Adrenal gland (tissue), 5 donors: ENCODE measurements at regions not wholly inside any gene's neighbourhood (a gene's known extent, or its start where the extent isn't known, plus 50 kb on each side); places are given as distances from the start of the nearest gene placed in this dataset.

Source experiments
- POLR2A ChIP-seq, 2 donors: fragments of 450-650 bp; IDR thresholded peaks; one replicate each; pipeline ENCODE4 v1.6.1; 2017; ENCODE audit warnings: antibody characterized with exemption in 2 of 2, mild to moderate bottlenecking in 2 of 2, moderate library complexity in 1 of 2
- TF ChIP-seq, protein P1 (sequence below), 6 experiments: fragments of 450-650 bp in 4 of 6; fragments of 200-600 bp in 2 of 6; sonication (generic) in 1 of 6; IDR thresholded peaks; 1 replicate in 5 of 6; 2 replicates in 1 of 6; pipeline versions ENCODE4 v1.5.1 to v1.8.0; 2016 to 2021; ENCODE audit warnings: antibody characterized with exemption in 6 of 6, mild to moderate bottlenecking in 2 of 6, moderate library complexity in 1 of 6
- donor health status: DM: no; HTN: no; CAD: no.

DNA sequence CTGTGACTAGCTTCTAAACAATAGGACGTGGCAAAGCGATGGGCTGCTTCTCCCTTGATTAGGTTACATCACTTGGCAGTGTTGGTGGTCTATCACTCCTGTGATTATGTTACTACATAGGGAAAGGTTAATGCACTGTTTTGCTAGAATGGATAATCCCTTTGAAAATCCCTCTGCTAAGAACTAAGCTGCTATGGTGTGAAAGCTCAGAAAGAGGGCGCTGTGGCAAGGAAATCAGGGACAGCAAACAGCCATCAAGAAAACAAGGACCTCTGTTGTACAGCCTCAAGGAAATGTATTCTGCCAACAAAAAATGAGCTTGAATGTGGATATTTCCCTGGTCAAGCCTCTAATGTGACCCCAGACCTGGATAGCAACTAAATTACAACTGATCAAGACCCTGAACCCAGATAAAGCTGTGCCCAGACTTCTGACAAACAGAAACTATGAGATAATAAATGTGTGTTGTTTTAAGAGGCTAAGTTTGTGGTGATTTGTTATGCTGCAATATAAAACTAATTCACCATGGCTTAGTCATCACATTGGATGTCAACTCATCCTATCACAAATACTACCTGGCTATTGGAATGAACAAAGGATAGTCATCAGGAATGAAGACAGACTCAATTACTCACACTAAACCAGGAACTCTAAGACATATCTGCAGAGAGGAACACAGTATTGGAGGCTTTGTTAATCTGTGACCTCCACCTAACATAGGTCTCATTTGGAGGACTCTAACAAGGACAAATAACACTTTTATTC lies 1215.9 kb downstream of the EFNA5 start:
- TF ChIP-seq, protein P1, sequence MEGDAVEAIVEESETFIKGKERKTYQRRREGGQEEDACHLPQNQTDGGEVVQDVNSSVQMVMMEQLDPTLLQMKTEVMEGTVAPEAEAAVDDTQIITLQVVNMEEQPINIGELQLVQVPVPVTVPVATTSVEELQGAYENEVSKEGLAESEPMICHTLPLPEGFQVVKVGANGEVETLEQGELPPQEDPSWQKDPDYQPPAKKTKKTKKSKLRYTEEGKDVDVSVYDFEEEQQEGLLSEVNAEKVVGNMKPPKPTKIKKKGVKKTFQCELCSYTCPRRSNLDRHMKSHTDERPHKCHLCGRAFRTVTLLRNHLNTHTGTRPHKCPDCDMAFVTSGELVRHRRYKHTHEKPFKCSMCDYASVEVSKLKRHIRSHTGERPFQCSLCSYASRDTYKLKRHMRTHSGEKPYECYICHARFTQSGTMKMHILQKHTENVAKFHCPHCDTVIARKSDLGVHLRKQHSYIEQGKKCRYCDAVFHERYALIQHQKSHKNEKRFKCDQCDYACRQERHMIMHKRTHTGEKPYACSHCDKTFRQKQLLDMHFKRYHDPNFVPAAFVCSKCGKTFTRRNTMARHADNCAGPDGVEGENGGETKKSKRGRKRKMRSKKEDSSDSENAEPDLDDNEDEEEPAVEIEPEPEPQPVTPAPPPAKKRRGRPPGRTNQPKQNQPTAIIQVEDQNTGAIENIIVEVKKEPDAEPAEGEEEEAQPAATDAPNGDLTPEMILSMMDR (IDR thresholded peaks at IDR 0.05): no peak
- TF ChIP-seq POLR2A (IDR thresholded peaks at IDR 0.05): no peak
